Stomach (tissue), 8 donors: ENCODE measurements at regions not wholly inside any gene's neighbourhood (a gene's known extent, or its start where the extent isn't known, plus 50 kb on each side); places are given as distances from the start of the nearest gene placed in this dataset.

Experiments used
- DNase-seq, 2 donors: peaks; one replicate each; pipeline versions ENCODE4 v3.0.0 to v3.0.0-alpha.2; 2013 to 2019
- H3K27ac ChIP-seq, 5 donors: fragments of 200-600 bp in 4 of 5; sonication (generic) in 4 of 5; one replicate each; pipeline ENCODE4 v1.5.1; 2013 to 2019; ENCODE audit warnings: mild to moderate bottlenecking in 1 of 5, moderate library complexity in 1 of 5
- H3K27me3 ChIP-seq, 3 donors: fragments of 200-600 bp; sonication (generic); one replicate each; pipeline ENCODE4 v1.5.1; 2017 to 2019; ENCODE audit warnings: mixed run types in 1 of 3
- H3K36me3 ChIP-seq, 4 donors: fragments of 200-600 bp; sonication (generic); 1 replicate in 3 of 4; 2 replicates in 1 of 4; pipeline ENCODE4 v1.5.1; 2016 to 2019
- H3K4me1 ChIP-seq, 4 donors: fragments of 200-600 bp; sonication (generic); one replicate each; pipeline ENCODE4 v1.5.1; 2016 to 2019
- H3K4me3 ChIP-seq, 4 donors: fragments of 200-600 bp; sonication (generic) in 3 of 4; one replicate each; pipeline ENCODE4 v1.5.1; 2016 to 2019; ENCODE audit warnings: mild to moderate bottlenecking in 1 of 4
- H3K9me3 ChIP-seq, 4 donors: fragments of 200-600 bp; sonication (generic); one replicate each; pipeline ENCODE4 v1.5.1; 2016 to 2019
- EP300 ChIP-seq: sonication (generic); formaldehyde crosslinking; IDR thresholded peaks from one replicate; pipeline ENCODE4 v1.6.1; 2017; ENCODE audit warnings: antibody characterized with exemption
- POLR2A ChIP-seq, 4 donors: fragments of 450-650 bp; IDR thresholded peaks; one replicate each; pipeline ENCODE4 v1.6.1; 2016; ENCODE audit warnings: antibody characterized with exemption in 4 of 4, control low read depth in 2 of 4, mild to moderate bottlenecking in 1 of 4, moderate library complexity in 1 of 4
- POLR2AphosphoS5 ChIP-seq, 3 donors: sonication (generic); formaldehyde crosslinking; IDR thresholded peaks; one replicate each; pipeline ENCODE4 v1.6.1; 2016; ENCODE audit warnings: antibody characterized with exemption in 3 of 3
- WGBS, 5 donors: extraction: QIAGEN DNeasy Blood & Tissue Kit in 3 of 5; methylation state at CpG; one replicate each; pipeline versions ENCODE4 v1.1.5 to v1.1.7; 2013 to 2018; 5-methylcytosine and 5-hydroxymethylcytosine counted together
- intact Hi-C: fragments of 100-400 bp; cut with DNase I; formaldehyde crosslinking; loops from one replicate; pipeline ENCODE4 v1.15.1; 2023; ENCODE audit warnings: low total_unique reads
- TF ChIP-seq, protein P1 (sequence below), 7 experiments: fragments of 450-650 bp in 4 of 7; fragments of 200-600 bp in 3 of 7; sonication (generic) in 3 of 7; IDR thresholded peaks; one replicate each; pipeline ENCODE4 v1.5.1; 2016 to 2019; ENCODE audit warnings: antibody characterized with exemption in 7 of 7, control low read depth in 2 of 7, mild to moderate bottlenecking in 1 of 7
- donor health status: healthy with polysubstance abuse.
- donor health status: Bipolar disorder and iron deficiency.
- donor health status: healthy.

DNA sequence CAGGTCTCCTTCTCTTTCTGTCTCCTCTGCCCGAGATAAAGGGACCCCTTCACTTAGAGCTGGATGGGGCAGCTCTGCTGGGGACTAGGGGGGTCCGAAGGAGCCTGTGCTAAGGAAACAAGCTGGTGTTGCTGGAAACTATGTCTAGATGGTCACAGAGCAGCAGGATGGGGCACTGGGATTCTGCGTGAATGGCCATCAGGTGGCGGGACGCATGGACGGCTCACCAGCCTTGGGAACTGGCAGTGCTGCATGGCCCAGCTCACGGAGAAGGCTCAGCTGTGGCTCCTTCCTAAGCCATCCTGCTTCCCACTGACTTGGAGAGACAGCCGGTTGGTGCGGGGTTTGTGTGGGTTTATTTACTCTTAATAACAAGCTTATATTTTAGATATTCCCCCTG is 411.8 kb downstream of the ZNF536 start:
- TF ChIP-seq, protein P1, sequence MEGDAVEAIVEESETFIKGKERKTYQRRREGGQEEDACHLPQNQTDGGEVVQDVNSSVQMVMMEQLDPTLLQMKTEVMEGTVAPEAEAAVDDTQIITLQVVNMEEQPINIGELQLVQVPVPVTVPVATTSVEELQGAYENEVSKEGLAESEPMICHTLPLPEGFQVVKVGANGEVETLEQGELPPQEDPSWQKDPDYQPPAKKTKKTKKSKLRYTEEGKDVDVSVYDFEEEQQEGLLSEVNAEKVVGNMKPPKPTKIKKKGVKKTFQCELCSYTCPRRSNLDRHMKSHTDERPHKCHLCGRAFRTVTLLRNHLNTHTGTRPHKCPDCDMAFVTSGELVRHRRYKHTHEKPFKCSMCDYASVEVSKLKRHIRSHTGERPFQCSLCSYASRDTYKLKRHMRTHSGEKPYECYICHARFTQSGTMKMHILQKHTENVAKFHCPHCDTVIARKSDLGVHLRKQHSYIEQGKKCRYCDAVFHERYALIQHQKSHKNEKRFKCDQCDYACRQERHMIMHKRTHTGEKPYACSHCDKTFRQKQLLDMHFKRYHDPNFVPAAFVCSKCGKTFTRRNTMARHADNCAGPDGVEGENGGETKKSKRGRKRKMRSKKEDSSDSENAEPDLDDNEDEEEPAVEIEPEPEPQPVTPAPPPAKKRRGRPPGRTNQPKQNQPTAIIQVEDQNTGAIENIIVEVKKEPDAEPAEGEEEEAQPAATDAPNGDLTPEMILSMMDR (IDR thresholded peaks at IDR 0.05) = no peak
- TF ChIP-seq POLR2A (IDR thresholded peaks at IDR 0.05) = no peak
- no peak for TF ChIP-seq POLR2AphosphoS5 (IDR thresholded peaks at IDR 0.05)
- TF ChIP-seq EP300 = no peak
- H3K27ac ChIP-seq = no peak overlapping the region
- peaks cover 0 to 10% (median 0%) of the 10 kb centered on the region in 3 donors for H3K27me3 ChIP-seq
- 80 to 89% (median 85%) methylated on average over 9 of the region's 9 CpGs for whole genome bisulfite sequencing, 5 donors
- no peak for DNase-seq
- no peak overlapping the region for H3K4me3 ChIP-seq
- intact Hi-C loops = no loop called here
- no peaks in the 10 kb centered on the region for H3K4me1 ChIP-seq
- no peaks in the 10 kb centered on the region for H3K9me3 ChIP-seq
- H3K36me3 ChIP-seq = no peaks in the 10 kb centered on the region

DNA sequence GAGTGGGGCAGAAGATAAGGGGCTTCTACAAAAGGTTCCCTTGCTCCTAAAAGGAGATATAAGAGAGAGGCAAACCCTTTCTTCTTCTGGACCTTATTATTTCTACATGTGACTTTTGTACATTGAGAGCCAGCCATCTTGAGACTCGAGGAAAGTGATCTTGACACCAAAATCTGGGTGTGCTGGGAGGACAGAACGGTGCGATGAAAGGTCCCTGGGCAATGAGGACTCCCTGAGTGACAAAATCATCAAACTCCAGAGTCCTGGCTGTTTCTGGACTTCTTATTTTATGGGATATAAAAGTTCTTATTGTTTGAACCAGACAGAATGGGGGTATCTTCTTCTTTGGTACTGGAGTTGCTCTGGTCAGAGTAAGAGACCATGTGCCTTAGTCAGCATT is 411.0 kb downstream of the ZNF536 start:
- H3K4me1 ChIP-seq = no peaks in the 10 kb centered on the region
- DNase-seq = no peak
- intact Hi-C loops = no loop called here
- no peaks in the 10 kb centered on the region for H3K9me3 ChIP-seq
- no peaks in the 10 kb centered on the region for H3K36me3 ChIP-seq
- no peak overlapping the region for H3K27ac ChIP-seq
- H3K27me3 ChIP-seq = peaks cover 0 to 10% (median 0%) of the 10 kb centered on the region in 3 donors
- TF ChIP-seq POLR2A (IDR thresholded peaks at IDR 0.05) = no peak
- no peak for TF ChIP-seq POLR2AphosphoS5 (IDR thresholded peaks at IDR 0.05)
- TF ChIP-seq, protein P1 (IDR thresholded peaks at IDR 0.05) = no peak
- no peak for TF ChIP-seq EP300
- 70 to 82% (median 75%) methylated on average over 3 of the region's 3 CpGs for WGBS, 5 donors
- H3K4me3 ChIP-seq = no peak overlapping the region

DNA sequence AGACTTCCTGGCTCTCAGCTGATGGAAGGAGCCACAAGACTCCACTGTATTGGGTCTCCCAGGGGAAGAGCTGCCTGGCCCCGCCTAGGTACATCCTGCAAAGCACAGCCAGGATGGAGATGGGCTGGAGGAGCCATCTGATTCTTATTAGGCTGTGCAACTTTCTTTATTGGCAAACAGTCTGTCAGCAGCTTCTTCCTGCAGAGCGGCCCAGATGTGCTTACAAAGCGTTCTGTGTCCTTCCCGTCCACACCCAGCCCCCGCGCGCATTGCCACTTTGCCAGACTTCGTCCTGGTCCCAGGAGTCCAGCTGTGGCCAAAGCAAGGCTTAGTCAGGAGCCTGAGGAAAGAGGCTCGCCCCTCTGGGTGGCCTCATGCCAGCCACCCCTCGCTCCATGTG is 409.3 kb downstream of the ZNF536 start:
- intact Hi-C loops = no loop called here

DNA sequence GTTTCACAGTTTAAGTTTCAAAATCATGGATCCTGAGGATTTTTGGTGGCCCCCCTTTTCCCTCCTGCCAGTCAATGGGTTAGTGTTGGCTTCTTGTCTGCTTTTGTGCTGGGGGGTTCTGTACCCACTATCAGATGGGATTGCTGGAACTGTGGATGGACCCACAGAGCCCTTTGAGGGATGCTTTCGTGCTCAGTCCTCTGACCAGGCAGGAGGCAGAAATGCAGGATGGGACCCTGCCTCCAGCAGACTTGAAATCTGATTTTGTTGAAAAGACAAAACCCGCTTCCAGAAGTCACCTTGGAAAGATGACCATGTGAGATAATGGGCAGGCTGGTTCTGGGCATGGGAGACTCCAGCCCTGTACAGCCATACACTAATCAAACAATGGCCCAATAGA is 408.9 kb downstream of the ZNF536 start:
- DNase-seq = no peak
- intact Hi-C loops = no loop called here
- no peak for TF ChIP-seq POLR2A (IDR thresholded peaks at IDR 0.05)
- TF ChIP-seq, protein P1 (IDR thresholded peaks at IDR 0.05) = no peak
- no peak for TF ChIP-seq POLR2AphosphoS5 (IDR thresholded peaks at IDR 0.05)
- no peak for TF ChIP-seq EP300
- Histone ChIP-seq H3K4me3 (no peak overlapping the region), H3K27ac (no peak overlapping the region), H3K36me3 (no peaks in the 10 kb centered on the region), H3K9me3 (no peaks in the 10 kb centered on the region), H3K4me1 (no peaks in the 10 kb centered on the region), H3K27me3 (peaks cover 0 to 10% (median 0%) of the 10 kb centered on the region in 3 donors)
- 70 to 92% (median 82%) methylated on average over 2 of the region's 2 CpGs for WGBS, 5 donors

More for the DNA sequence above, 409.3 kb downstream of the ZNF536 start:
- DNase-seq = no peak
- H3K27me3 ChIP-seq = peaks cover 0 to 10% (median 0%) of the 10 kb centered on the region in 3 donors
- no peak overlapping the region for H3K4me3 ChIP-seq
- 76 to 88% (median 79%) methylated on average over 10 of the region's 10 CpGs for WGBS, 5 donors
- H3K27ac ChIP-seq = no peak overlapping the region
- no peaks in the 10 kb centered on the region for H3K9me3 ChIP-seq
- TF ChIP-seq POLR2AphosphoS5 (IDR thresholded peaks at IDR 0.05) (no peak), POLR2A (IDR thresholded peaks at IDR 0.05) (no peak), EP300 (no peak)
- TF ChIP-seq, protein P1 (IDR thresholded peaks at IDR 0.05) = no peak
- no peaks in the 10 kb centered on the region for H3K36me3 ChIP-seq
- H3K4me1 ChIP-seq = no peaks in the 10 kb centered on the region
